ENCODE measurements at regions not wholly inside any gene's neighbourhood (a gene's known extent, or its start where the extent isn't known, plus 50 kb on each side); places are given as distances from the start of the nearest gene placed in this dataset.

- no peak for DNase-seq
Measured at GRCh38 chr18:8538935-8539334, 70.3 kb upstream of the RAB12 start.

DNA sequence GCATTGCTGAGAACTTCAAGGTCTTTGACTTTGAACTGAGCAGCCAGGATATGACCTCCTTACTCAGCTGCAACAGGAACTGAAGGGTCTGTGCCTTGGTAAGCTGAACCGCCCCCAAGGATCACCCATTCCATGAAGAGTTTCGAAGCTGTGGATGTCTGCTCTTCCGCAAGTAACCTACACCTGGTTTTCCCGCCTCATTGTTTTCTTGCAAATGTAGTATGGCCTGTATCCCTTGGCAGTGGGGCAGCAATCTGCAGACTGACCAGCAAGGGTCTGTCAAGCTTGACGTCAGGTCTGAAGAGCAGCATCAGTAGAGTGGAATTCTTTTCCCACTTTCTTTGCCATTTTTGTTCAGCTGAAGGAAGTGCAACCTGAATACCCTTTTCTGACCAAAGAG lies 62.6 kb upstream of the RAB12 start:
- no peak for DNase-seq

- no peak for DNase-seq
Measured at GRCh38 chr18:8548186-8548585, 61.1 kb upstream of the RAB12 start.

DNA sequence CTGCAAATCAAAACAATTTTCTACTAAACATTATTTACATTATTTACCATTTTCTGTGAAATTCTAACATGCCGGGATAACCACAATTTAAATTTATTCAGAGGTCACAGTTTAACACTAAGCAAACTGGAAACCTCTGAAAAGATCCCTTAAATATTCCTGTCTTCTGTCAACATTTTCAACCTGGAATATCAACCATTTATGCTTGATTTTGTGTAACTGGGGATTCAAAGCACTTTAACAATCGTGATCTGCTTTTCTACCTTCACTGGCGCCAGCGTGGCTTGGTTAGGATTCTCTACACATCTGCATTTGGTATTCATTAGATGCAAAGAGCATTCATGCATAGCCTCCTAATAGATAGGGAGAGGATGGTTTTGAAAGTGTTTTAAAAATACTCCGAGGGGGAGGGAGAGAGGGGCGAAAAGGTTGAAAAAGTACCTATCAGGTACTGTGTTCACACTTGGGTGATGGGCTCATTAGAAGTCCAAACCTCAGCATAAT lies 59.9 kb upstream of the RAB12 start:
- no peak for DNase-seq

DNA sequence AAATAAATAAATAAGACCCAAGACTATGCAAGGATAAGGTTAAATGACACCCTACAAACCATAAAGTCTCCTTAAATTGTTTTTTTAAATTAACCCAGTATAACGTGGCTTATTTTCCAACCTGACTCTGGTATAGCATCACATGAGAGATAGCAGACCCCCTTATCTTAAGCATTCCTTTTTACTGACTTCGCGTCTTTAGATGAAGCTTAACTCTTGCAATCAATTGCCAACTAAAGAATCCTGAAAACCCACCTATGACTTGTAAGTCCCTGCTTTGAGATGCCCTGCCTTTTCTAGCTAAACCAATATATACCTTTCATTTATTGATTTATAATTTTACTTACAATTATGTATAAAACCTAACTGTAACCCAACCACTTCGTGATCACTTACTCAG lies 57.1 kb upstream of the RAB12 start:
- no peak for DNase-seq

GRCh38 chr18:8554354-8554753 lies 54.9 kb upstream of the RAB12 start:
- no peak for DNase-seq

DNA sequence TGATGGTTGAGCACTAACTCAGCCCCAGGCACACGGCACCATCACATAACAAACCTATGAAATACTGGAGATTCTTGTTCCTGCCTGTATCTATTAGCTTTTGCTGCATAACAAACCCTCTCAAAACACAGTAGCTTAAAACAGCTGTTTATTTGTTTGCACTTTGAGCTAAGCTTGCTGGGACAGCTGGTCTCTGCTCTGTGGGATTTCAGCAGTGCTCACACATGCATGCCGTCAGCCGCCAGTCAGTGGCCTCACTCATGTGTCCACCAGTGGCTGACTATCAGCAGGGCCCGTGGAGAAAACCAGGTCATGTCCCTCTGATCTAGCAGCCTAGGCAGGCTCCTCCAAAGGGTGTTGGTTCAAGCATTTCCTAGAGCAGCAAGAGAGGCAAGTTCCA lies 52.8 kb upstream of the RAB12 start:
- DNase-seq = no peak

Measured in stimulated activated CD4-positive, alpha-beta T cell treated with anti-CD3 and anti-CD28 coated beads, Interleukin-4, amount 100 ng/mL, for 4 hours (primary cell).